Amygdala (tissue), 56 donors: ENCODE measurements at regions not wholly inside any gene's neighbourhood (a gene's known extent, or its start where the extent isn't known, plus 50 kb on each side); places are given as distances from the start of the nearest gene placed in this dataset.

Source experiments
- DNase-seq, 56 donors: peaks; one replicate each; lab custom pipeline; 2025; lab: John Stamatoyannopoulos, UW

GRCh38 chr5:162301356-162301755 lies 233.8 kb downstream of the GABRG2 start:
- DNase-seq = no peak

- no peak for DNase-seq
Measured at GRCh38 chr5:162323466-162323865, 255.9 kb downstream of the GABRG2 start.

- no peak for DNase-seq
Measured at GRCh38 chr5:162324328-162324727, 256.8 kb downstream of the GABRG2 start.

- no peak for DNase-seq
Measured at GRCh38 chr5:162325143-162325727, 257.7 kb downstream of the GABRG2 start.

GRCh38 chr5:162334944-162335343 lies 267.4 kb downstream of the GABRG2 start:
- DNase-seq = no peak

- no peak for DNase-seq
Measured at GRCh38 chr5:162360373-162360931, 292.9 kb downstream of the GABRG2 start.

GRCh38 chr5:162372256-162372655 lies 304.7 kb downstream of the GABRG2 start:
- DNase-seq = peak in 4 of 56 donors; percentile 0 to 2 (median 1)

- DNase-seq = no peak
Measured at GRCh38 chr5:162377895-162378294, 310.3 kb downstream of the GABRG2 start.

GRCh38 chr5:162382839-162383238 lies 315.3 kb downstream of the GABRG2 start:
- no peak for DNase-seq

- no peak for DNase-seq
Measured at GRCh38 chr5:162384225-162384624, 316.7 kb downstream of the GABRG2 start.

- no peak for DNase-seq
Measured at GRCh38 chr5:162391833-162392232, 324.3 kb downstream of the GABRG2 start.

GRCh38 chr5:162392336-162392735 lies 324.8 kb downstream of the GABRG2 start:
- DNase-seq = no peak

- DNase-seq = no peak
Measured at GRCh38 chr5:162393534-162393933, 326.0 kb downstream of the GABRG2 start.

- DNase-seq = no peak
Measured at GRCh38 chr5:162407614-162408013, 340.0 kb downstream of the GABRG2 start.

- no peak for DNase-seq
Measured at GRCh38 chr5:162410365-162410764, 342.8 kb downstream of the GABRG2 start.

GRCh38 chr5:162429142-162429541 lies 361.6 kb downstream of the GABRG2 start:
- DNase-seq = no peak

GRCh38 chr5:162434281-162434680 lies 366.7 kb downstream of the GABRG2 start:
- no peak for DNase-seq

GRCh38 chr5:162436055-162436454 lies 368.5 kb downstream of the GABRG2 start:
- DNase-seq = no peak

- DNase-seq = no peak
Measured at GRCh38 chr5:162444129-162444762, 376.7 kb downstream of the GABRG2 start.

- DNase-seq = no peak
Measured at GRCh38 chr5:162456086-162456485, 388.5 kb downstream of the GABRG2 start.

GRCh38 chr5:162466011-162466410 lies 398.4 kb downstream of the GABRG2 start:
- no peak for DNase-seq

- DNase-seq = peak in 17 of 56 donors; percentile 0 to 44 (median 9)
Measured at GRCh38 chr5:162473041-162473714, 405.6 kb downstream of the GABRG2 start.
